K562 (cell line): ENCODE measurements at regions not wholly inside any gene's neighbourhood (a gene's known extent, or its start where the extent isn't known, plus 50 kb on each side); places are given as distances from the start of the nearest gene placed in this dataset.

Experiments
- ATAC-seq: fragments of 200-7000 bp; cut with Tn5 transposase; 3 replicates; pipeline ENCODE4 v1.9.1; 2020; ENCODE audit warnings: moderate library complexity
- BruUV-seq: library from RNA; stranded (reverse); fragments of 400-500 nt; replicated peaks from 2 replicates; lab custom pipeline; 2021; lab: Mats Ljungman, UMichigan
- CTCF ChIA-PET: fragments of 300-600 bp; formaldehyde crosslinking; extraction: SDS; loops from one replicate; lab custom pipeline; 2021; ENCODE audit warnings: low intra/inter-chr PET ratio; lab: Yijun Ruan, JAX
- POLR2A ChIA-PET: fragments of 300-600, 350-650 bp; sonication (Branson Sonifier 250); formaldehyde crosslinking; extraction: SDS; loops from one replicate; lab custom pipeline; 2021; ENCODE audit warnings: antibody characterized with exemption, inconsistent platforms; lab: Yijun Ruan, JAX
- DNase-seq, 4 experiments: peaks; one replicate each; pipeline versions ENCODE4 v3.0.0 to v3.0.0-alpha.2; 2011 to 2018; ENCODE audit warnings: low spot score in 3 of 4, mixed read lengths in 3 of 4; ENCODE audit errors: extremely low read depth in 1 of 4
- FAIRE-seq: peaks from 2 replicates; lab custom pipeline; 2011; peaks lifted over from hg19 to GRCh38; lab: Jason Lieb, UNC
- H2AFZ ChIP-seq: 2 replicates; pipeline ENCODE4 v1.6.0; 2011; ENCODE audit warnings: low read depth, low read length, control low read depth, inconsistent platforms
- H3K27ac ChIP-seq: fragments of 200-600 bp; 3 replicates; pipeline ENCODE4 v1.8.0; 2011; ENCODE audit warnings: low read depth, mild to moderate bottlenecking, control low read depth, inconsistent platforms, low read length, moderate library complexity, mixed read lengths; ENCODE audit errors: extremely low read depth
- H3K27me3 ChIP-seq, 2 experiments: fragments of 300-600 bp in 1 of 2; 2 replicates in 1 of 2; 3 replicates in 1 of 2; pipeline versions ENCODE4 v1.6.0 to v1.8.0; 2011; ENCODE audit warnings: inconsistent platforms in 2 of 2, low read length in 2 of 2, mild to moderate bottlenecking in 1 of 2, mixed read lengths in 1 of 2, moderate library complexity in 1 of 2; ENCODE audit not compliant: control insufficient read depth in 2 of 2, insufficient read depth in 2 of 2
- H3K36me3 ChIP-seq: fragments of 300-600 bp; 3 replicates; pipeline ENCODE4 v1.8.0; 2011; ENCODE audit warnings: mild to moderate bottlenecking, low read length, inconsistent platforms; ENCODE audit not compliant: control insufficient read depth, insufficient read depth
- H3K4me1 ChIP-seq, 2 experiments: fragments of 200-600 bp in 1 of 2; replicated peaks in 1 of 2; 2 replicates in 1 of 2; 3 replicates in 1 of 2; pipeline versions ENCODE4 v1.5.1 to v1.8.0; 2011; ENCODE audit warnings: inconsistent platforms in 2 of 2, low read length in 2 of 2, mild to moderate bottlenecking in 1 of 2, mixed read lengths in 1 of 2, moderate library complexity in 1 of 2; ENCODE audit not compliant: control insufficient read depth in 2 of 2, insufficient read depth in 2 of 2
- H3K4me2 ChIP-seq: 2 replicates; pipeline ENCODE4 v1.6.1; 2011; ENCODE audit warnings: low read length, control low read depth, inconsistent platforms, mixed read lengths; ENCODE audit not compliant: insufficient read depth
- H3K4me3 ChIP-seq: fragments of 200-600 bp; sonication (generic), shearing (Covaris generic); 2 replicates; pipeline ENCODE4 v1.5.1; 2016; ENCODE audit warnings: control low read depth, inconsistent platforms
- H3K79me2 ChIP-seq: fragments of 200-600 bp; 3 replicates; pipeline ENCODE4 v1.8.0; 2011; ENCODE audit warnings: low read length, inconsistent platforms; ENCODE audit not compliant: control insufficient read depth, insufficient read depth
- H3K9ac ChIP-seq, 2 experiments: 2 replicates each; pipeline versions ENCODE4 v1.6.0 to v1.6.1; 2011; ENCODE audit warnings: low read depth in 2 of 2, low read length in 2 of 2, control low read depth in 1 of 2, inconsistent platforms in 1 of 2, mild to moderate bottlenecking in 1 of 2, mixed read lengths in 1 of 2; ENCODE audit not compliant: insufficient read depth in 1 of 2
- H3K9me1 ChIP-seq: one replicate; pipeline ENCODE4 v1.6.0; 2011; ENCODE audit warnings: inconsistent platforms, mild to moderate bottlenecking, low read length, moderate library complexity; ENCODE audit not compliant: control insufficient read depth, insufficient read depth
- H3K9me3 ChIP-seq: replicated peaks from 2 replicates; pipeline ENCODE4 v1.5.1; 2011; ENCODE audit warnings: low read depth, low read length, inconsistent platforms; ENCODE audit not compliant: control insufficient read depth, insufficient read depth
- H4K20me1 ChIP-seq: replicated peaks from 2 replicates; pipeline ENCODE4 v1.6.1; 2011; ENCODE audit warnings: low read length, inconsistent platforms, mixed read lengths; ENCODE audit not compliant: control insufficient read depth, insufficient read depth
- CEBPG ChIP-seq, 3 experiments: fragments of 200-800 bp in 1 of 3; sonication (Bioruptor generic) in 1 of 3; sonication (generic) in 1 of 3; formaldehyde crosslinking in 1 of 3; IDR thresholded peaks in 2 of 3; conservative IDR thresholded peaks in 1 of 3; 2 replicates each; pipeline versions ENCODE4 v1.6.1 to v1.8.0; 2016 to 2022; ENCODE audit warnings: missing compliant biosample characterization in 2 of 3, missing genetic modification characterization in 2 of 3, mild to moderate bottlenecking in 1 of 3, missing genetic modification reagents in 1 of 3
- HEY1 ChIP-seq: fragments of 250-450 bp; sonication (Bioruptor Pico); IDR thresholded peaks from 2 replicates; pipeline ENCODE4 v1.5.0; 2020; ENCODE audit warnings: mild to moderate bottlenecking, moderate library complexity, borderline replicate concordance
- KAT8 ChIP-seq: fragments of 450-650 bp; IDR thresholded peaks from 2 replicates; pipeline ENCODE4 v1.6.1; 2016; ENCODE audit warnings: low read depth, mild to moderate bottlenecking
- NELFE ChIP-seq: IDR thresholded peaks from 2 replicates; pipeline ENCODE4 v1.6.1; 2011; ENCODE audit warnings: mild to moderate bottlenecking; ENCODE audit not compliant: insufficient read depth, insufficient read length
- NR2C1 ChIP-seq, 2 experiments: fragments of 450-650 bp; IDR thresholded peaks; 2 replicates each; pipeline ENCODE4 v1.6.1; 2017; ENCODE audit warnings: mild to moderate bottlenecking in 2 of 2, antibody characterized with exemption in 1 of 2, inconsistent platforms in 1 of 2, missing compliant biosample characterization in 1 of 2, missing genetic modification characterization in 1 of 2
- PTBP1 ChIP-seq: fragments of 200-400 bp; formaldehyde crosslinking; IDR thresholded peaks from 2 replicates; pipeline ENCODE4 v1.6.1; 2017; ENCODE audit warnings: low read depth, low read length
- RAD21 ChIP-seq, 2 experiments: fragments of 250-450 bp in 1 of 2; fragments of 450-650 bp in 1 of 2; sonication (Bioruptor Pico) in 1 of 2; formaldehyde crosslinking in 1 of 2; IDR thresholded peaks in 1 of 2; conservative IDR thresholded peaks in 1 of 2; 2 replicates each; pipeline versions ENCODE4 v1.4.0 to v1.8.0; 2020 to 2022; ENCODE audit warnings: mild to moderate bottlenecking in 2 of 2, moderate library complexity in 1 of 2
- RBM15 ChIP-seq: fragments of 200-400 bp; formaldehyde crosslinking; IDR thresholded peaks from 2 replicates; pipeline ENCODE4 v1.6.1; 2018; ENCODE audit warnings: mild to moderate bottlenecking, low read length, moderate library complexity; ENCODE audit not compliant: insufficient read depth
- SMC3 ChIP-seq: conservative IDR thresholded peaks from 2 replicates; pipeline ENCODE4 v1.6.1; 2011; ENCODE audit warnings: low read depth, low read length, improper control_type of control experiment; ENCODE audit not compliant: insufficient read depth
- SOX6 ChIP-seq: fragments of 450-650 bp; IDR thresholded peaks from 2 replicates; pipeline ENCODE4 v1.6.1; 2014; ENCODE audit warnings: mild to moderate bottlenecking
- TEAD1 ChIP-seq, 2 experiments: fragments of 450-650 bp in 1 of 2; sonication (generic) in 1 of 2; formaldehyde crosslinking; IDR thresholded peaks; 2 replicates each; pipeline versions ENCODE4 v1.4.0 to v1.8.0; 2020 to 2022; ENCODE audit warnings: mild to moderate bottlenecking in 2 of 2, missing genetic modification reagents in 1 of 2
- ZBTB17 ChIP-seq: fragments of 450-650 bp; formaldehyde crosslinking; IDR thresholded peaks from 2 replicates; pipeline ENCODE4 v1.4.0; 2020; ENCODE audit warnings: mild to moderate bottlenecking
- ZNF316 ChIP-seq: fragments of 450-650 bp; IDR thresholded peaks from 2 replicates; pipeline ENCODE4 v1.6.1; 2016
- ZNF384 ChIP-seq: IDR thresholded peaks from 2 replicates; pipeline ENCODE4 v1.6.1; 2012; ENCODE audit warnings: low read depth, low read length, improper control_type of control experiment
- ZSCAN32 ChIP-seq: fragments of 450-650 bp; formaldehyde crosslinking; IDR thresholded peaks from 2 replicates; pipeline ENCODE4 v1.4.0; 2020; ENCODE audit warnings: mild to moderate bottlenecking, moderate library complexity
- WGBS: fragments of 100-300 bp; shearing (Covaris generic); methylation state at CpG from one replicate; pipeline ENCODE4 v1.1.6; 2016; ENCODE audit warnings: low coverage, mixed read lengths; ENCODE audit not compliant: insufficient coverage; ENCODE audit errors: missing lambda C conversion rate; 5-methylcytosine and 5-hydroxymethylcytosine counted together
- in situ Hi-C: fragments of 300-500 bp; cut with MboI; formaldehyde crosslinking; loops from 4 replicates; pipeline ENCODE4 v1.15.0; 2018; ENCODE audit warnings: inconsistent platforms, mixed read lengths
- intact Hi-C: fragments of 100-400 bp; cut with micrococcal nuclease; formaldehyde crosslinking; loops from 2 replicates; pipeline ENCODE4 v1.14.2; 2022
- TF ChIP-seq, protein P1 (sequence below): IDR thresholded peaks from 2 replicates; pipeline ENCODE4 v1.6.1; 2014; ENCODE audit warnings: antibody characterized with exemption
- TF ChIP-seq, protein P2 (sequence below), 2 experiments: IDR thresholded peaks; 2 replicates each; pipeline ENCODE4 v1.6.1; 2011; ENCODE audit warnings: borderline replicate concordance in 1 of 2, control low read depth in 1 of 2, low read depth in 1 of 2, low read length in 1 of 2, mild to moderate bottlenecking in 1 of 2, mixed read lengths in 1 of 2, moderate library complexity in 1 of 2; ENCODE audit not compliant: insufficient read depth in 1 of 2, insufficient read length in 1 of 2, poor library complexity in 1 of 2, severe bottlenecking in 1 of 2; ENCODE audit errors: extremely low read depth in 1 of 2
- TF ChIP-seq, protein P3 (sequence below), 3 experiments: fragments of 200-800 bp in 1 of 3; sonication (Bioruptor generic) in 1 of 3; sonication (generic) in 1 of 3; formaldehyde crosslinking in 1 of 3; IDR thresholded peaks; 2 replicates each; pipeline versions ENCODE4 v1.6.1 to v1.8.0; 2016 to 2022; ENCODE audit warnings: mild to moderate bottlenecking in 2 of 3, missing compliant biosample characterization in 2 of 3, missing genetic modification characterization in 2 of 3, missing genetic modification reagents in 1 of 3

- TF ChIP-seq SMC3 = no peak
- TF ChIP-seq, protein P1, sequence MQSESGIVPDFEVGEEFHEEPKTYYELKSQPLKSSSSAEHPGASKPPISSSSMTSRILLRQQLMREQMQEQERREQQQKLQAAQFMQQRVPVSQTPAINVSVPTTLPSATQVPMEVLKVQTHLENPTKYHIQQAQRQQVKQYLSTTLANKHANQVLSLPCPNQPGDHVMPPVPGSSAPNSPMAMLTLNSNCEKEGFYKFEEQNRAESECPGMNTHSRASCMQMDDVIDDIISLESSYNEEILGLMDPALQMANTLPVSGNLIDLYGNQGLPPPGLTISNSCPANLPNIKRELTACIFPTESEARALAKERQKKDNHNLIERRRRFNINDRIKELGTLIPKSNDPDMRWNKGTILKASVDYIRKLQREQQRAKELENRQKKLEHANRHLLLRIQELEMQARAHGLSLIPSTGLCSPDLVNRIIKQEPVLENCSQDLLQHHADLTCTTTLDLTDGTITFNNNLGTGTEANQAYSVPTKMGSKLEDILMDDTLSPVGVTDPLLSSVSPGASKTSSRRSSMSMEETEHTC = no peak
- TF ChIP-seq ZNF384 = no peak
- no peak for TF ChIP-seq TEAD1 (CRISPR knock-in tag; IDR thresholded peaks at IDR 0.05)
- TF ChIP-seq PTBP1 = no peak
- no peak for TF ChIP-seq KAT8
- TF ChIP-seq, protein P2, sequence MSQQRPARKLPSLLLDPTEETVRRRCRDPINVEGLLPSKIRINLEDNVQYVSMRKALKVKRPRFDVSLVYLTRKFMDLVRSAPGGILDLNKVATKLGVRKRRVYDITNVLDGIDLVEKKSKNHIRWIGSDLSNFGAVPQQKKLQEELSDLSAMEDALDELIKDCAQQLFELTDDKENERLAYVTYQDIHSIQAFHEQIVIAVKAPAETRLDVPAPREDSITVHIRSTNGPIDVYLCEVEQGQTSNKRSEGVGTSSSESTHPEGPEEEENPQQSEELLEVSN (IDR thresholded peaks at IDR 0.05; ENCODE audit: borderline replicate concordance in 1 of 2, extremely low read depth in 1 of 2, insufficient read depth in 1 of 2, insufficient read length in 1 of 2, low read depth in 1 of 2, low read length in 1 of 2, poor library complexity in 1 of 2, severe bottlenecking in 1 of 2) = no peak
- TF ChIP-seq RBM15 = no peak
These were observed 91.3 kb downstream of the PHETA1 start (continued) for GRCh38 chr12:111277570-111277969.

GRCh38 chr12:111276146-111276545 lies 92.7 kb downstream of the PHETA1 start:
- Histone ChIP-seq H3K9ac (no peak overlapping the region), H3K27ac (no peak overlapping the region), H3K27me3 (peaks cover 11 to 53% of the 10 kb centered on the region in 2 experiments; a peak in 3 of 5 replicates), H3K4me2 (no peak overlapping the region), H4K20me1 (no peaks in the 10 kb centered on the region), H3K9me1 (no peaks in the 10 kb centered on the region), H3K4me1 (no peaks in the 10 kb centered on the region), H3K9me3 (peaks cover 3% of the 10 kb centered on the region; the same call in 1 of the 2 replicates), H3K36me3 (no peaks in the 10 kb centered on the region), H3K4me3 (no peak overlapping the region), H2AFZ (no peak overlapping the region), H3K79me2 (no peaks in the 10 kb centered on the region)
- ATAC-seq (no peak), DNase-seq (no peak), FAIRE-seq (no peak)
- 6% methylated on average over 5 of the region's 5 CpGs for WGBS
- intact Hi-C loops = no loop called here
- POLR2A ChIA-PET = interaction anchor here (0.6 to 1.2 kb wide), 4 partner anchors 9 to 911 kb away, joined by 3 to 4 read pairs (median 3); no protein-coding TSS in a partner anchor
- CTCF ChIA-PET = no interaction called here
- in situ Hi-C loops = no loop called here
- no TSS peak for BruUV-seq
- no peak for TF ChIP-seq ZSCAN32 (CRISPR knock-in tag)
- no peak for TF ChIP-seq CEBPG (CRISPR knock-in tag; IDR thresholded peaks at IDR 0.05)
- no peak for TF ChIP-seq CEBPG (tag; conservative IDR thresholded peaks at IDR 0.05 in 1 of 2, IDR thresholded peaks at IDR 0.05 in 1 of 2)
- TF ChIP-seq NELFE = no peak
- no peak for TF ChIP-seq RAD21 (CRISPR knock-in tag; conservative IDR thresholded peaks at IDR 0.05 in 1 of 2, IDR thresholded peaks at IDR 0.05 in 1 of 2)
- TF ChIP-seq, protein P3, sequence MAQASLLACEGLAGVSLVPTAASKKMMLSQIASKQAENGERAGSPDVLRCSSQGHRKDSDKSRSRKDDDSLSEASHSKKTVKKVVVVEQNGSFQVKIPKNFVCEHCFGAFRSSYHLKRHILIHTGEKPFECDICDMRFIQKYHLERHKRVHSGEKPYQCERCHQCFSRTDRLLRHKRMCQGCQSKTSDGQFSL (CRISPR knock-in tag; IDR thresholded peaks at IDR 0.05) = no peak
- TF ChIP-seq, protein P3 (tag; IDR thresholded peaks at IDR 0.05) = no peak
- no peak for TF ChIP-seq ZBTB17 (CRISPR knock-in tag)
- TF ChIP-seq SOX6 = no peak
- TF ChIP-seq NR2C1 (IDR thresholded peaks at IDR 0.05) = no peak
- TF ChIP-seq NR2C1 (tag; IDR thresholded peaks at IDR 0.05) = no peak
- no peak for TF ChIP-seq ZNF316
- no peak for TF ChIP-seq HEY1 (CRISPR knock-in tag)
